Heart left ventricle (tissue), 16 donors: ENCODE measurements at regions not wholly inside any gene's neighbourhood (a gene's known extent, or its start where the extent isn't known, plus 50 kb on each side); places are given as distances from the start of the nearest gene placed in this dataset.

Experiments used
- ATAC-seq, 4 donors: fragments of 200-7000 bp; cut with Tn5 transposase; one replicate each; pipeline ENCODE4 v1.9.1; 2020 to 2022; ENCODE audit warnings: moderate library complexity in 4 of 4, mild to moderate bottlenecking in 3 of 4, moderate number of reproducible peaks in 1 of 4
- DNase-seq, 5 donors: peaks; one replicate each; pipeline ENCODE4 v3.0.0-alpha.2; 2020
- H3K27ac ChIP-seq, 12 donors: fragments of 200-600 bp; sonication (generic) in 4 of 12; one replicate each; pipeline versions ENCODE4 v1.5.0 to v1.8.0; 2016 to 2022; ENCODE audit warnings: mild to moderate bottlenecking in 2 of 12
- H3K27me3 ChIP-seq, 9 donors: fragments of 200-600 bp; sonication (generic) in 2 of 9; one replicate each; pipeline versions ENCODE4 v1.5.1 to v1.8.0; 2016 to 2022; ENCODE audit warnings: mild to moderate bottlenecking in 3 of 9
- H3K36me3 ChIP-seq, 9 donors: fragments of 200-600 bp; sonication (generic) in 2 of 9; one replicate each; pipeline versions ENCODE4 v1.5.0 to v1.8.0; 2018 to 2022; ENCODE audit warnings: mild to moderate bottlenecking in 2 of 9
- H3K4me1 ChIP-seq, 12 donors: fragments of 200-600 bp; sonication (generic) in 4 of 12; one replicate each; pipeline versions ENCODE4 v1.5.0 to v1.8.0; 2016 to 2022; ENCODE audit warnings: mild to moderate bottlenecking in 3 of 12
- H3K4me3 ChIP-seq, 12 donors: fragments of 200-600 bp; sonication (generic) in 4 of 12; one replicate each; pipeline versions ENCODE4 v1.5.0 to v1.8.0; 2017 to 2022; ENCODE audit warnings: mild to moderate bottlenecking in 9 of 12, moderate library complexity in 4 of 12
- H3K9me3 ChIP-seq, 12 donors: fragments of 200-600 bp; sonication (generic) in 4 of 12; one replicate each; pipeline versions ENCODE4 v1.5.0 to v1.8.0; 2016 to 2022; ENCODE audit warnings: mild to moderate bottlenecking in 1 of 12
- CTCF ChIP-seq, 12 donors: fragments of 200-600 bp; sonication (generic) in 4 of 12; IDR thresholded peaks; one replicate each; pipeline versions ENCODE4 v1.5.0 to v1.8.0; 2018 to 2022; ENCODE audit warnings: antibody characterized with exemption in 12 of 12, mild to moderate bottlenecking in 5 of 12
- POLR2A ChIP-seq, 2 donors: fragments of 450-650 bp; IDR thresholded peaks; one replicate each; pipeline ENCODE4 v1.6.1; 2017; ENCODE audit warnings: antibody characterized with exemption in 2 of 2, mild to moderate bottlenecking in 2 of 2, moderate library complexity in 2 of 2
- whole genome bisulfite sequencing, 4 donors: extraction: QIAGEN DNeasy Blood & Tissue Kit in 2 of 4; methylation state at CpG; one replicate each; pipeline versions ENCODE4 v1.1.5 to v1.1.7; 2013 to 2018; 5-methylcytosine and 5-hydroxymethylcytosine counted together
- intact Hi-C, 10 donors: fragments of 100-400 bp; cut with DNase I; formaldehyde crosslinking; loops; one replicate each; pipeline versions ENCODE4 v1.11.1 to v1.14.2; 2022
- donor health status: ischemic (EF 13 %, LVEDD 7.1; RV severe dilation, severe dysfunction).
- donor health status: healthy with polysubstance abuse.
- donor health status: DM: no; HTN: yes; CAD: no.
- donor health status: DM: no; HTN: no; CAD: no.
- donor health status: ischemic (EF 25% LVEDD 6.9; RV normal size, moderate dysfunction).
- donor health status: ischemic (EF 25% LVEDD 5.7; RV mildly dilated, moderate dysfunction).
- donor health status: healthy.
- donor health status: DM: yes; HTN: yes; CAD: no.
- donor health status: ischemic (EF 35%, LVEDD 5.7; RV mildly dilated, moderate dysfunction).
- donor health status: nonischemic (EF 11% LVEDD 7.7; RV severe dilation, severe dysfunction).
- donor health status: DM: yes; HTN: yes; CAD: no.
- donor health status: PGD.
- donor health status: ischemic (EF 29% LVEDD 5.4; RV normal size, mild dysfunction).
- donor health status: nonischemic (EF 23%, LVEDD 6.1; RV moderate dilation, normal function).

GRCh38 chr5:100690036-100690560 is 154.9 kb downstream of the FAM174A start:
- ATAC-seq (no peak), DNase-seq (no peak)
- no peaks in the 10 kb centered on the region for H3K36me3 ChIP-seq
- H3K4me3 ChIP-seq, result no peak overlapping the region
- H3K9me3 ChIP-seq, result no peaks in the 10 kb centered on the region
- TF ChIP-seq POLR2A (IDR thresholded peaks at IDR 0.05) (no peak), CTCF (IDR thresholded peaks at IDR 0.05) (no peak)
- H3K4me1 ChIP-seq, result no peaks in the 10 kb centered on the region
- H3K27me3 ChIP-seq, result no peaks in the 10 kb centered on the region
- intact Hi-C loops, result no loop called here
- 85 to 90% (median 86%) methylated on average over 4 of the region's 4 CpGs for WGBS, 4 donors
- H3K27ac ChIP-seq, result no peak overlapping the region

GRCh38 chr5:100691085-100691484 is 155.9 kb downstream of the FAM174A start:
- H3K27ac ChIP-seq, result no peak overlapping the region
- DNase-seq, result no peak
- no peak for ATAC-seq
- H3K4me1 ChIP-seq, result no peaks in the 10 kb centered on the region
- H3K36me3 ChIP-seq, result no peaks in the 10 kb centered on the region
- TF ChIP-seq CTCF (IDR thresholded peaks at IDR 0.05), result no peak
- TF ChIP-seq POLR2A (IDR thresholded peaks at IDR 0.05), result no peak
- intact Hi-C loops, result no loop called here
- no peak overlapping the region for H3K4me3 ChIP-seq
- H3K9me3 ChIP-seq, result no peaks in the 10 kb centered on the region
- H3K27me3 ChIP-seq, result no peaks in the 10 kb centered on the region

- 95 to 100% (median 98%) methylated on average over 1 of the region's 1 CpG for WGBS, 4 donors
- intact Hi-C loops, result no loop called here
- ATAC-seq, result no peak
These were observed 156.4 kb downstream of the FAM174A start for GRCh38 chr5:100691548-100691947.

GRCh38 chr5:100693481-100693880 is 158.3 kb downstream of the FAM174A start:
- Histone ChIP-seq H3K27ac (no peak overlapping the region), H3K36me3 (no peaks in the 10 kb centered on the region), H3K27me3 (no peaks in the 10 kb centered on the region), H3K4me3 (no peak overlapping the region), H3K4me1 (no peaks in the 10 kb centered on the region), H3K9me3 (no peaks in the 10 kb centered on the region)
- DNase-seq (no peak), ATAC-seq (no peak)
- intact Hi-C loops, result no loop called here
- WGBS, 4 donors, result 56 to 71% (median 64%) methylated on average over 1 of the region's 1 CpG
- TF ChIP-seq POLR2A (IDR thresholded peaks at IDR 0.05) (no peak), CTCF (IDR thresholded peaks at IDR 0.05) (no peak)

More at GRCh38 chr5:100691548-100691947, 156.4 kb downstream of the FAM174A start:
- H3K36me3 ChIP-seq, result no peaks in the 10 kb centered on the region
- H3K27me3 ChIP-seq, result no peaks in the 10 kb centered on the region
- no peak for DNase-seq
- H3K4me3 ChIP-seq, result no peak overlapping the region
- H3K9me3 ChIP-seq, result no peaks in the 10 kb centered on the region
- no peaks in the 10 kb centered on the region for H3K4me1 ChIP-seq
- no peak for TF ChIP-seq POLR2A (IDR thresholded peaks at IDR 0.05)
- no peak for TF ChIP-seq CTCF (IDR thresholded peaks at IDR 0.05)
- no peak overlapping the region for H3K27ac ChIP-seq
